Gastrocnemius medialis (tissue), 4 donors: ENCODE measurements at regions not wholly inside any gene's neighbourhood (a gene's known extent, or its start where the extent isn't known, plus 50 kb on each side); places are given as distances from the start of the nearest gene placed in this dataset.
"Not testable (repeated sequence)": the region's sequence is repeated elsewhere in the genome, so short reads cannot be mapped to it uniquely, and the experiment has no call there.

Experiments
- CTCF ChIP-seq, 5 experiments: fragments of 450-650 bp in 3 of 5; fragments of 200-600 bp in 2 of 5; sonication (generic) in 2 of 5; IDR thresholded peaks in 4 of 5; conservative IDR thresholded peaks in 1 of 5; 1 replicate in 4 of 5; 2 replicates in 1 of 5; pipeline ENCODE4 v1.5.1; 2016 to 2019; ENCODE audit warnings: antibody characterized with exemption in 5 of 5, mild to moderate bottlenecking in 3 of 5, moderate library complexity in 3 of 5
- POLR2A ChIP-seq, 2 donors: fragments of 450-650 bp; IDR thresholded peaks; one replicate each; pipeline ENCODE4 v1.6.1; 2017; ENCODE audit warnings: antibody characterized with exemption in 2 of 2, mild to moderate bottlenecking in 2 of 2, moderate library complexity in 2 of 2

GRCh38 chr9:117944750-117945149, 240.5 kb downstream of the TLR4 start:
- TF ChIP-seq CTCF (IDR thresholded peaks at IDR 0.05 in 4 of 5, conservative IDR thresholded peaks at IDR 0.05 in 1 of 5); POLR2A (IDR thresholded peaks at IDR 0.05): not testable (repeated sequence)
